ENCODE measurements at regions not wholly inside any gene's neighbourhood (a gene's known extent, or its start where the extent isn't known, plus 50 kb on each side); places are given as distances from the start of the nearest gene placed in this dataset.

DNA sequence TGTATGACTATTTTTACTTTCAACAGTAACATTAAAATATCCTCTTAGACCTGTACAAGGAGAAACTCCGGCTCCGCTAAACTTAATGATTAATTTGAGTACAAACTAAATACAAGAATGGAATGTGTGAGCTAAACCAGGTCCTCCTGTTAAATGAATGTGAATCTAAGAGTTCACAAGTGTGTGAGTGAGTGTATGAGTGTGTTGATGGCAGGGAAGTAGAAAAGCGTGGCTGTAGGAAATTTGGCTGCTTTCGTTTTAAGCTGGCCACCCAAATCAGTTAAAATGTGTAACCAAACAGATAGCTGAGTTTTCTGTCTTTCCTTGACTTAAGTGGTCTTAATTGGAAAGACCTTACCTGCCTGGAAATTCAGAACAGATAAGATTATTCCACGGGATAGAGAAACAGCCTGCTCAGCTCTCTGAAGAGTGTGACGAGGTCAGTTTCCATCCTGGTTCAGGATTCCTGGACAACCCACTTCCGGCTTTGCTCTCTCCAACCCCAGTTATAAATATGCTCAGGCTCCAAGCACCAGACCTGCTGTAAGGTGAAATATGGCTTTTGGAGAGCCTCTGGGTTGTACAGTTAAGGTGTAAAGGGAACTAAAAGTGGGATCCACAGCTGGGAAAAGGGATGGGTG lies 908.6 kb upstream of the EDIL3 start:
- H3K4me3 Mint-ChIP-seq: no peak overlapping the region
- H3K18ac ChIP-seq (ENCODE audit: insufficient read length, low read depth, low read length): no peak overlapping the region

More for the DNA sequence above, 908.6 kb upstream of the EDIL3 start:
- TF ChIP-seq, protein P1, sequence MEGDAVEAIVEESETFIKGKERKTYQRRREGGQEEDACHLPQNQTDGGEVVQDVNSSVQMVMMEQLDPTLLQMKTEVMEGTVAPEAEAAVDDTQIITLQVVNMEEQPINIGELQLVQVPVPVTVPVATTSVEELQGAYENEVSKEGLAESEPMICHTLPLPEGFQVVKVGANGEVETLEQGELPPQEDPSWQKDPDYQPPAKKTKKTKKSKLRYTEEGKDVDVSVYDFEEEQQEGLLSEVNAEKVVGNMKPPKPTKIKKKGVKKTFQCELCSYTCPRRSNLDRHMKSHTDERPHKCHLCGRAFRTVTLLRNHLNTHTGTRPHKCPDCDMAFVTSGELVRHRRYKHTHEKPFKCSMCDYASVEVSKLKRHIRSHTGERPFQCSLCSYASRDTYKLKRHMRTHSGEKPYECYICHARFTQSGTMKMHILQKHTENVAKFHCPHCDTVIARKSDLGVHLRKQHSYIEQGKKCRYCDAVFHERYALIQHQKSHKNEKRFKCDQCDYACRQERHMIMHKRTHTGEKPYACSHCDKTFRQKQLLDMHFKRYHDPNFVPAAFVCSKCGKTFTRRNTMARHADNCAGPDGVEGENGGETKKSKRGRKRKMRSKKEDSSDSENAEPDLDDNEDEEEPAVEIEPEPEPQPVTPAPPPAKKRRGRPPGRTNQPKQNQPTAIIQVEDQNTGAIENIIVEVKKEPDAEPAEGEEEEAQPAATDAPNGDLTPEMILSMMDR (conservative IDR thresholded peaks at IDR 0.05): no peak
- Histone ChIP-seq H4K20me1 (ENCODE audit: control insufficient read depth, insufficient read depth, insufficient read length) (no peaks in the 10 kb centered on the region), H2AFZ (ENCODE audit: low read length) (no peak overlapping the region), H3K27ac (ENCODE audit: insufficient read length, low read depth, low read length) (no peak overlapping the region), H3K14ac (ENCODE audit: insufficient read depth, low read length) (no peak overlapping the region), H3K4ac (ENCODE audit: low read depth, low read length) (no peak overlapping the region), H3K56ac (ENCODE audit: insufficient read length, low read depth, low read length) (no peak overlapping the region), H2BK15ac (ENCODE audit: low read depth, low read length) (no peak overlapping the region), H2BK20ac (ENCODE audit: low read depth, low read length, poor library complexity, severe bottlenecking) (no peak overlapping the region), H3K79me2 (ENCODE audit: insufficient read depth, low read length) (no peaks in the 10 kb centered on the region), H2BK5ac (ENCODE audit: insufficient read length, low read length) (no peak overlapping the region), H3K27me3 (ENCODE audit: insufficient read depth, low read length) (no peaks in the 10 kb centered on the region), H3K9me3 (ENCODE audit: control insufficient read depth, low read depth, low read length) (no peaks in the 10 kb centered on the region), H3K4me1 (ENCODE audit: insufficient read depth, low read length) (no peaks in the 10 kb centered on the region), H4K5ac (ENCODE audit: insufficient read length, low read depth, low read length) (no peak overlapping the region), H3K79me1 (ENCODE audit: insufficient read depth, low read depth, low read length, poor library complexity, severe bottlenecking) (no peaks in the 10 kb centered on the region), H3K23ac (ENCODE audit: insufficient read length, low read depth, low read length) (no peak overlapping the region), H2AK5ac (ENCODE audit: insufficient read length, low read length) (no peak overlapping the region), H3K4me2 (ENCODE audit: insufficient read depth, insufficient read length, low read length) (no peak overlapping the region), H3T11ph (ENCODE audit: low read length) (no peak overlapping the region), H3K9ac (ENCODE audit: extremely low read depth, insufficient read length, low read length) (no peak overlapping the region), H3K23me2 (ENCODE audit: insufficient read length, low read depth, low read length, poor library complexity, severe bottlenecking) (no peaks in the 10 kb centered on the region), H2BK120ac (ENCODE audit: low read depth, low read length, poor library complexity, severe bottlenecking) (no peak overlapping the region), H2BK12ac (ENCODE audit: insufficient read length, low read depth, low read length) (no peak overlapping the region), H4K8ac (replicated peaks; ENCODE audit: insufficient read length, low read depth, low read length) (no peak overlapping the region), H4K91ac (ENCODE audit: insufficient read length, low read depth, low read length) (no peak overlapping the region)
- WGBS (ENCODE audit: extremely low coverage, insufficient read length, low lambda C conversion rate): no CpG with 5 or more reads among the region's 7 CpGs
- H3K36me3 Mint-ChIP-seq (ENCODE audit: insufficient read depth in 1 of 3, low read depth in 3 of 3): no peaks in the 10 kb centered on the region
- no peak overlapping the region for H3K27ac Mint-ChIP-seq
- no peaks in the 10 kb centered on the region for H3K27me3 Mint-ChIP-seq (ENCODE audit: low read depth)
- DNase-seq: no peak
- H3K9me3 Mint-ChIP-seq: no peaks in the 10 kb centered on the region
- H3K4me1 Mint-ChIP-seq: no peaks in the 10 kb centered on the region; a peak in 1 of 4 replicates

Data from H9 (cell line).